ENCODE measurements at regions not wholly inside any gene's neighbourhood (a gene's known extent, or its start where the extent isn't known, plus 50 kb on each side); places are given as distances from the start of the nearest gene placed in this dataset.
"Not testable (repeated sequence)": the region's sequence is repeated elsewhere in the genome, so short reads cannot be mapped to it uniquely, and the experiment has no call there.

DNA sequence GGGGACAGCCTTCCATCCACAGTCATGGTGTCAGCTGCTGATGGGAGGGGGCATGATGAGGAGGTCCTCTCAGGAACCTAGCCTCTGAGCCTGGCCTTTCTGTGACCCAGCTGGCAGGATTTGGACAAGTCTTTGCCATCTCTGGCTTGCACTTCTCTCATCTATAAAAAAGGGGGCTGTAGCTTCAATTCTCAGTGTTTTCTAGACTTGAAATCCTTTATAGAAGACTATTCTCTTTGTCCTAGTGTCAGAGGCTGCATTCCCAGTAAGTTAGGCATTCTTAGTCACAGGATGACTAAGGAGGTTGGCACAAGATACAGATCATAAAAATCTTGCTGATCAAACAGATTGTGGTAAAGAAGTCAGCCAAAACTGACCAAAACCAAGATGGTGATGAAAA lies 958.5 kb downstream of the CNTNAP5 start:
- no peak overlapping the region for H3K9ac ChIP-seq (ENCODE audit: low read length)
- no peaks in the 10 kb centered on the region for H3K9me2 ChIP-seq (ENCODE audit: low read depth, low read length)
- no peaks in the 10 kb centered on the region for H4K20me1 ChIP-seq (ENCODE audit: insufficient read depth, low read length)
- no peaks in the 10 kb centered on the region for H3K4me1 ChIP-seq (ENCODE audit: insufficient read depth, low read length, severe bottlenecking)
- no peak overlapping the region for H3K4me3 ChIP-seq (ENCODE audit: low read depth, low read length, poor library complexity, severe bottlenecking)
- H2AFZ ChIP-seq (ENCODE audit: low read length), result no peak overlapping the region
- H3K36me3 ChIP-seq (ENCODE audit: insufficient read depth, low read length), result no peaks in the 10 kb centered on the region
- TF ChIP-seq, protein P1, sequence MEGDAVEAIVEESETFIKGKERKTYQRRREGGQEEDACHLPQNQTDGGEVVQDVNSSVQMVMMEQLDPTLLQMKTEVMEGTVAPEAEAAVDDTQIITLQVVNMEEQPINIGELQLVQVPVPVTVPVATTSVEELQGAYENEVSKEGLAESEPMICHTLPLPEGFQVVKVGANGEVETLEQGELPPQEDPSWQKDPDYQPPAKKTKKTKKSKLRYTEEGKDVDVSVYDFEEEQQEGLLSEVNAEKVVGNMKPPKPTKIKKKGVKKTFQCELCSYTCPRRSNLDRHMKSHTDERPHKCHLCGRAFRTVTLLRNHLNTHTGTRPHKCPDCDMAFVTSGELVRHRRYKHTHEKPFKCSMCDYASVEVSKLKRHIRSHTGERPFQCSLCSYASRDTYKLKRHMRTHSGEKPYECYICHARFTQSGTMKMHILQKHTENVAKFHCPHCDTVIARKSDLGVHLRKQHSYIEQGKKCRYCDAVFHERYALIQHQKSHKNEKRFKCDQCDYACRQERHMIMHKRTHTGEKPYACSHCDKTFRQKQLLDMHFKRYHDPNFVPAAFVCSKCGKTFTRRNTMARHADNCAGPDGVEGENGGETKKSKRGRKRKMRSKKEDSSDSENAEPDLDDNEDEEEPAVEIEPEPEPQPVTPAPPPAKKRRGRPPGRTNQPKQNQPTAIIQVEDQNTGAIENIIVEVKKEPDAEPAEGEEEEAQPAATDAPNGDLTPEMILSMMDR (IDR thresholded peaks at IDR 0.05; ENCODE audit: low read length), result no peak
- TF ChIP-seq EZH2 (IDR thresholded peaks at IDR 0.05; ENCODE audit: borderline replicate concordance, low read length), result no peak
- H3K27me3 ChIP-seq (ENCODE audit: insufficient read depth, low read length), result no peaks in the 10 kb centered on the region
- no peaks in the 10 kb centered on the region for H3K9me3 ChIP-seq (ENCODE audit: low read length)
- no peaks in the 10 kb centered on the region for H3F3A ChIP-seq (ENCODE audit: insufficient read depth, low read length)
- H3K27ac ChIP-seq (ENCODE audit: low read depth, low read length, poor library complexity, severe bottlenecking), result no peak overlapping the region
- no peaks in the 10 kb centered on the region for H3K79me2 ChIP-seq (ENCODE audit: insufficient read depth, low read length)
- H3K4me2 ChIP-seq (ENCODE audit: low read length), result no peak overlapping the region

DNA sequence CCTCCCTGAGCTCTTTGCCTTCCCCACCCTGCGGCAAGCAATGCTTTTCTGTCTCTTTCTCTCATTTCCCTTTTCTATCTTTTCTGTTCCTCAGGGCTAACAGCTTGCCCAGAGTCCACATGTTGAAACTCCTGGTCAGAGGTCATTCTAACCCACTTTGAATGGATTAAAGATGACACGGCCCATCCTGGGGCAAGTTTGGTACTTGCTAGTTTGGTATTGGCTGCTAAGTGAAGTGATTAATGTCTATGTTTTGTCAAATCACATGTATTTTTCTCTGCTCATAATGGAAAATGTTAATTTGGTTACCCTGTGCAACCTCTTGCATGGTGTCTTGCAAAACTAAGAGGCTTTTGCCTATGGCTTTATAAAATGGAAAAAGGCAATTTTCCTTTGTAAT lies 960.2 kb downstream of the CNTNAP5 start:
- H3K4me2 ChIP-seq (ENCODE audit: low read length), result no peak overlapping the region

DNA sequence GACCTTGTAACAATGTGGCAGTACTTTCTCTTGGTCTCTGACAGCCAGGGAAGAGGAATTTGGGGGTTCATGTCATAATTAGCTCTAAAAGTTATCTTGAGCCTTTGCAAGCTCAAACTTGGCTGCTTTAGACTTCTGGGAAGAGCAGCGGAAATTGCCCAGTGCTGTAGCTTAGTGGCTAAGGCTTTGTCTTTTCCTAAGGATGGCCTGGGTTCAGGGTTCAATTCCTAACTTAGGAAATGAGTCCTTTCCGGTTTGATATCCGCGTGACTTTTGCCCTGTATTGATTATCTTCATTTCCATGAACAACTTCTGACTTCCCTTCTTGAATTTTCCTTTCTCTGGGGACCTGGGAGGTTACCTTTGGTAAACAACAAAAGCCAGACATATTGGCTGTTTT lies 961.0 kb downstream of the CNTNAP5 start:
- H2AFZ ChIP-seq (ENCODE audit: low read length), result no peak overlapping the region
- no peaks in the 10 kb centered on the region for H3K27me3 ChIP-seq (ENCODE audit: insufficient read depth, low read length)
- TF ChIP-seq, protein P1 (IDR thresholded peaks at IDR 0.05; ENCODE audit: low read length), result no peak
- TF ChIP-seq EZH2 (IDR thresholded peaks at IDR 0.05; ENCODE audit: borderline replicate concordance, low read length), result no peak
- no peak overlapping the region for H3K4me2 ChIP-seq (ENCODE audit: low read length)
- H3K36me3 ChIP-seq (ENCODE audit: insufficient read depth, low read length), result no peaks in the 10 kb centered on the region
- H3K27ac ChIP-seq (ENCODE audit: low read depth, low read length, poor library complexity, severe bottlenecking), result no peak overlapping the region
- no peaks in the 10 kb centered on the region for H3F3A ChIP-seq (ENCODE audit: insufficient read depth, low read length)
- no peaks in the 10 kb centered on the region for H3K9me2 ChIP-seq (ENCODE audit: low read depth, low read length)
- H4K20me1 ChIP-seq (ENCODE audit: insufficient read depth, low read length), result no peaks in the 10 kb centered on the region
- no peaks in the 10 kb centered on the region for H3K9me3 ChIP-seq (ENCODE audit: low read length)
- no peaks in the 10 kb centered on the region for H3K4me1 ChIP-seq (ENCODE audit: insufficient read depth, low read length, severe bottlenecking)
- no peak overlapping the region for H3K9ac ChIP-seq (ENCODE audit: low read length)
- no peak overlapping the region for H3K4me3 ChIP-seq (ENCODE audit: low read depth, low read length, poor library complexity, severe bottlenecking)
- no peaks in the 10 kb centered on the region for H3K79me2 ChIP-seq (ENCODE audit: insufficient read depth, low read length)

More for the DNA sequence above, 960.2 kb downstream of the CNTNAP5 start:
- Histone ChIP-seq H3K4me3 (ENCODE audit: low read depth, low read length, poor library complexity, severe bottlenecking) (no peak overlapping the region), H3K4me1 (ENCODE audit: insufficient read depth, low read length, severe bottlenecking) (no peaks in the 10 kb centered on the region), H3K79me2 (ENCODE audit: insufficient read depth, low read length) (no peaks in the 10 kb centered on the region), H3K9me3 (ENCODE audit: low read length) (no peaks in the 10 kb centered on the region), H3K36me3 (ENCODE audit: insufficient read depth, low read length) (no peaks in the 10 kb centered on the region), H3K9me2 (ENCODE audit: low read depth, low read length) (no peaks in the 10 kb centered on the region), H3K9ac (ENCODE audit: low read length) (no peak overlapping the region), H3F3A (ENCODE audit: insufficient read depth, low read length) (no peaks in the 10 kb centered on the region), H3K27ac (ENCODE audit: low read depth, low read length, poor library complexity, severe bottlenecking) (no peak overlapping the region), H3K27me3 (ENCODE audit: insufficient read depth, low read length) (no peaks in the 10 kb centered on the region), H4K20me1 (ENCODE audit: insufficient read depth, low read length) (no peaks in the 10 kb centered on the region), H2AFZ (ENCODE audit: low read length) (no peak overlapping the region)
- no peak for TF ChIP-seq EZH2 (IDR thresholded peaks at IDR 0.05; ENCODE audit: borderline replicate concordance, low read length)
- TF ChIP-seq, protein P1 (IDR thresholded peaks at IDR 0.05; ENCODE audit: low read length), result no peak

DNA sequence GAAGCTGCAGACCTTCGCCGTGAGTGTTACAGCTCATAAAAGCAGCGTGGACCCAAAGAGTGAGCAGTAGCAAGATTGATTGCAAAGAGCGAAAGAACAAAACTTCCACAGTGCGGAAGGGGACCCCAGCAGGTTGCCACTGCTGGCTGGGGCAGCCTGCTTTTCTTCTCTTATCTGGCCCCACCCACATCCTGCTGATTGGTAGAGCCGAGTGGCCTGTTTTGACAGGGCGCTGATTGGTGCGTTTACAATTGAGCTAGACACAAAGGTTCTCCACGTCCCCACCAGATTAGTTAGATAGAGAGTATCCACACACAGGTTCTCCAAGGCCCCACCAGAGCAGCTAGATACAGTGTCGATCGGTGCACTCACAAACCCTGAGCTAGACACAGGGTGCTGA lies 961.8 kb downstream of the CNTNAP5 start:
- H3K9me3 ChIP-seq (ENCODE audit: low read length); H3K36me3 ChIP-seq (ENCODE audit: insufficient read depth, low read length); H3K27me3 ChIP-seq (ENCODE audit: insufficient read depth, low read length); H3K4me3 ChIP-seq (ENCODE audit: low read depth, low read length, poor library complexity, severe bottlenecking); H3K9me2 ChIP-seq (ENCODE audit: low read depth, low read length); H3F3A ChIP-seq (ENCODE audit: insufficient read depth, low read length); H3K9ac ChIP-seq (ENCODE audit: low read length); H3K4me2 ChIP-seq (ENCODE audit: low read length); H2AFZ ChIP-seq (ENCODE audit: low read length); H3K79me2 ChIP-seq (ENCODE audit: insufficient read depth, low read length); H3K4me1 ChIP-seq (ENCODE audit: insufficient read depth, low read length, severe bottlenecking); H4K20me1 ChIP-seq (ENCODE audit: insufficient read depth, low read length); H3K27ac ChIP-seq (ENCODE audit: low read depth, low read length, poor library complexity, severe bottlenecking): not testable (repeated sequence)

DNA sequence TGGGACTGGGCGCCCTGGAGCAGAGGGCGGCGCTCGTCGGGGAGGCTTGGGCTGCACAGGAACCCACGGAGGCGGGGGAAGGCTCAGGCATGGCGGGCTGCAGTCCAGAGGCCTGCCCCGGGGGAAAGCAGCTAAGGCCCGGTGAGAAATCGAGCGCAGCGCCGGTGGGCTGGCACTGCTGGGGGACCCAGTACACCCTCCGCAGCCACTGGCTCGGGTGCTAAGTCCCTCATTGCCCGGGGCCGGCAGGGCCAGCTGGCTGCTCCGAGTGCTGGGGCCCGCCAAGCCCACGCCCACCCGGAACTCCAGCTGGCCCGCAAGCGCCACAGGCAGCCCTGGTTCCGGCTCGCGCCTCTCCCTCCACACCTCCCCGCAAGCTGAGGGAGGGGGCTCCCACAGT lies 962.3 kb downstream of the CNTNAP5 start:
- not testable (repeated sequence) for H3K4me2 ChIP-seq (ENCODE audit: low read length)

More for the DNA sequence above, 962.3 kb downstream of the CNTNAP5 start:
- not testable (repeated sequence) for H2AFZ ChIP-seq (ENCODE audit: low read length); H3F3A ChIP-seq (ENCODE audit: insufficient read depth, low read length); H3K79me2 ChIP-seq (ENCODE audit: insufficient read depth, low read length); H3K27ac ChIP-seq (ENCODE audit: low read depth, low read length, poor library complexity, severe bottlenecking); H3K9me3 ChIP-seq (ENCODE audit: low read length); H4K20me1 ChIP-seq (ENCODE audit: insufficient read depth, low read length); H3K36me3 ChIP-seq (ENCODE audit: insufficient read depth, low read length); H3K4me3 ChIP-seq (ENCODE audit: low read depth, low read length, poor library complexity, severe bottlenecking); H3K27me3 ChIP-seq (ENCODE audit: insufficient read depth, low read length); H3K9ac ChIP-seq (ENCODE audit: low read length); H3K4me1 ChIP-seq (ENCODE audit: insufficient read depth, low read length, severe bottlenecking); H3K9me2 ChIP-seq (ENCODE audit: low read depth, low read length)
